Gastrocnemius medialis (tissue), 4 donors: ENCODE measurements at regions not wholly inside any gene's neighbourhood (a gene's known extent, or its start where the extent isn't known, plus 50 kb on each side); places are given as distances from the start of the nearest gene placed in this dataset.

Source experiments
- POLR2A ChIP-seq, 2 donors: fragments of 450-650 bp; IDR thresholded peaks; one replicate each; pipeline ENCODE4 v1.6.1; 2017; ENCODE audit warnings: antibody characterized with exemption in 2 of 2, mild to moderate bottlenecking in 2 of 2, moderate library complexity in 2 of 2
- TF ChIP-seq, protein P1 (sequence below), 5 experiments: fragments of 450-650 bp in 3 of 5; fragments of 200-600 bp in 2 of 5; sonication (generic) in 2 of 5; IDR thresholded peaks in 4 of 5; conservative IDR thresholded peaks in 1 of 5; 1 replicate in 4 of 5; 2 replicates in 1 of 5; pipeline ENCODE4 v1.5.1; 2016 to 2019; ENCODE audit warnings: antibody characterized with exemption in 5 of 5, mild to moderate bottlenecking in 3 of 5, moderate library complexity in 3 of 5

DNA sequence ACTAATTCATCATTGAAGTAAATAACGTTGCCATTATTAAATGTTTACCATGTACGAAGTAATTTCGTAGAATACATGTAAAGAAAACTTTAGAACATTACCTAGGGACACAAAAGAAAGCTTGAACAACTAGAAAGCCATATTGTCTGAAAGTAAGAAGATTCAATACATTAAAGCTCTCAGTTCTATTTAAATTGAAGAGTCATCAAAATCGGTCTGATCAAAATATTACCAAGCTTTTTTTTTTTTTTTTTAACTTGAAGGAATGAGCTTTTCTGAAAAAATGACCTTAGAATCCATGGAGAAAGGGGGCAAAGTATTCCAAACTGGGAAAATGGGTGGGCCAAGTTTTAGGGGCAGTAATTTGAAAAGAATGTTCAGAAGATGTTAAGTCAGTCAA lies 300.8 kb downstream of the GPD2 start:
- TF ChIP-seq, protein P1, sequence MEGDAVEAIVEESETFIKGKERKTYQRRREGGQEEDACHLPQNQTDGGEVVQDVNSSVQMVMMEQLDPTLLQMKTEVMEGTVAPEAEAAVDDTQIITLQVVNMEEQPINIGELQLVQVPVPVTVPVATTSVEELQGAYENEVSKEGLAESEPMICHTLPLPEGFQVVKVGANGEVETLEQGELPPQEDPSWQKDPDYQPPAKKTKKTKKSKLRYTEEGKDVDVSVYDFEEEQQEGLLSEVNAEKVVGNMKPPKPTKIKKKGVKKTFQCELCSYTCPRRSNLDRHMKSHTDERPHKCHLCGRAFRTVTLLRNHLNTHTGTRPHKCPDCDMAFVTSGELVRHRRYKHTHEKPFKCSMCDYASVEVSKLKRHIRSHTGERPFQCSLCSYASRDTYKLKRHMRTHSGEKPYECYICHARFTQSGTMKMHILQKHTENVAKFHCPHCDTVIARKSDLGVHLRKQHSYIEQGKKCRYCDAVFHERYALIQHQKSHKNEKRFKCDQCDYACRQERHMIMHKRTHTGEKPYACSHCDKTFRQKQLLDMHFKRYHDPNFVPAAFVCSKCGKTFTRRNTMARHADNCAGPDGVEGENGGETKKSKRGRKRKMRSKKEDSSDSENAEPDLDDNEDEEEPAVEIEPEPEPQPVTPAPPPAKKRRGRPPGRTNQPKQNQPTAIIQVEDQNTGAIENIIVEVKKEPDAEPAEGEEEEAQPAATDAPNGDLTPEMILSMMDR (IDR thresholded peaks at IDR 0.05 in 4 of 5, conservative IDR thresholded peaks at IDR 0.05 in 1 of 5), result no peak
- no peak for TF ChIP-seq POLR2A (IDR thresholded peaks at IDR 0.05)
